ENCODE measurements at regions not wholly inside any gene's neighbourhood (a gene's known extent, or its start where the extent isn't known, plus 50 kb on each side); places are given as distances from the start of the nearest gene placed in this dataset.

GRCh38 chr2:207446653-207447052 lies 83.1 kb upstream of the CREB1 start:
- no peak for TF ChIP-seq CTCF (IDR thresholded peaks at IDR 0.05; ENCODE audit: insufficient read depth, low read depth, low read length)
- no peak for TF ChIP-seq EZH2 (IDR thresholded peaks at IDR 0.05; ENCODE audit: insufficient read depth, low read length)
